Muscle of back (tissue), 3 donors: ENCODE measurements at regions not wholly inside any gene's neighbourhood (a gene's known extent, or its start where the extent isn't known, plus 50 kb on each side); places are given as distances from the start of the nearest gene placed in this dataset.
"Not testable (repeated sequence)": the region's sequence is repeated elsewhere in the genome, so short reads cannot be mapped to it uniquely, and the experiment has no call there.

Experiments
- DNase-seq, 3 donors: peaks; one replicate each; pipeline versions ENCODE4 v3.0.0 to v3.0.0-alpha.2; 2013

- DNase-seq: no peak
Observed at GRCh38 chr13:95388420-95389079, 87.3 kb upstream of the ABCC4 start.

GRCh38 chr13:95391362-95391761 is 90.1 kb upstream of the ABCC4 start:
- peak in 1 of 3 donors; percentile 50 for DNase-seq

- no peak for DNase-seq
Observed at GRCh38 chr13:95391785-95392184, 90.5 kb upstream of the ABCC4 start.

GRCh38 chr13:95392597-95392996 is 91.3 kb upstream of the ABCC4 start:
- no peak for DNase-seq

DNA sequence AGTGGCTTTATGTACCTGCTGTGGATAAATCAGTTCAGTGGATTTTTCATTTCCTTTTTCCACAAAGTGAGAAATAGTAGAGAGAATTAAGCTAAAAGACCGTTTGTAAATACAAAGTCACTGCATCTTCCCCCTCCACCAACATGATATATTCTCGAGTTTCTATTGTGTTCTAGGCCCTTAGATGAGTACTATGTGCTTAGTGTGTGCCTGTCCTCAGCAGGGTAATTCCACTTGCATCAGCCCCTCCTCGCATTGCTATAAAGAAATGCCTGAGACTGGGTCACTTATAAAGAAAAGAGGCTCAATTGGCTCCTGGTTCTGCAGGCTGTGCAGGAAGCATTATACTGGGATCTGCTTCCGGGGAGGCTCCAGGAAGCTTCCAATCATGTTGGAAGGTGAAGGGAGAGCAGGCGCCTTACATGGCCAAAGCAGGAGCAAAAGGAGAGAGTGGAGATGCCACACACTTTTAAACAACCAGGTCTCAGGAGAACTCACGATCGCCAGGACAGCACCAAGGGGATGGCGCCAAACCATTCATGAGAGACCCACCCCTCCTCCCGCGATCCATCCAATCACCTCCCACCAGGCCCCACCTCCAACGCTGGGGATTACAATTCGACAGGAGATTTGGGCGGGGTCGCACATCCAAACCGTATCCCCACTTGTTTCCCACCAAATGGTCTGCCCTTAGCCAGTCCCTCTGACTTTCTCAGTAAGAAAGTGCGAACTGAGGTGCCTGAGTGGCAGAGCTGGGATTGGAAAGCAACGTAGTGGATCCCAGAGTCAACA is 102.3 kb upstream of the ABCC4 start:
- DNase-seq: no peak

DNA sequence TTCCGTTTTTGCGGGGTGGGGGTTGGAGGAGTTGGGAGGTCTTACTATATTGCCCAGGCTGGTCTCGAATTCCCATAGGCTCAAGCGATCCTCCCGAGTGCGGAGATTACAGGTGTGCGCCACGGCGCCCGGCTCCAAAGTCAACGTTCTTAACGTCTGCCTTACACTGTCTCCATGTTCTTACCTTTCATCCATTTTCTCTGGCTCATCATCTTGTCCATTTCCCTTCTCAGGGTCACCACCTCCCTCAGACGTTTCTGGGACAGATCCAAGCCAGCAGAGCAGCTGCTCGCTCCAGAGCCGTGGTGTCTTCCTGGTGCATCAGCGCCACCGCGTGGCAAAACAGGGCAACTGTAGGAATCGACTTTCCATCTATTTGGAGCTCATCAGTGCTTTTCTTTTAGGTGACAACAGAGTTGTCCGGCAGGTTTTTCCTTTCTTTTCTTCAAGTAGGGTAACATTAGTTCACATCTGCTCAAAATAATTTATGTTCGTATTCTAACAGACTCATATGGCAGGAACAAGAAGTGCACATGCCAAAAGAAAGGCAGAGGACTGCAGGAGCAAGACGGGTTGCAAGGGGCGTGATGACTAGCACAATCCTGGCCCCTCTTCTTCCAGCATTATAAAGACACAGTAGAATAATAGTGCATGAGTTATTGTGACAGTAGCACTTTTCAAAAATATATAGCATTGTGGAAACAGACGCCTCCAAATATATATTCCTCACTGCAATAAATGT is 103.1 kb upstream of the ABCC4 start:
- peak; percentile 74 to 89 (median 84) for DNase-seq

DNA sequence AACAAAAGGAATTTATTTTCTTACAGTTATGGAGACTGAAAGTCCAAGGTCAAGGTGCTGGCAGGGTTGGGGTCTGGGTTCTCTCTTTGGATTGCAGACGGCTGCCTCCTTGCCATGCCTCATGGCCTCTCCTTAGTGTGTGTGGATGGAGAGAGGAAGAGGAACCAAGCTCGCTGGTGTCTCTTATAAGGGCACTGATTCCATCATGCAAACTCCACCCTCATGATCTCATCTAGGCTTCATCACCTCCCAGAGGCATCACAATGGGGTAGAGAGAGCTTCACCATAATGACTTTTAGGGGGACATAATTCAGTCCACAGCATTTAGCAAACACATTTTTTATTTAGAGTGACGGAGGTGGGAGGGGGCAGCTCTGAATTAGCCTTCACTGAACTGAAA is 104.9 kb upstream of the ABCC4 start:
- DNase-seq: no peak

GRCh38 chr13:95411428-95412040 is 110.3 kb upstream of the ABCC4 start:
- DNase-seq: no peak

DNA sequence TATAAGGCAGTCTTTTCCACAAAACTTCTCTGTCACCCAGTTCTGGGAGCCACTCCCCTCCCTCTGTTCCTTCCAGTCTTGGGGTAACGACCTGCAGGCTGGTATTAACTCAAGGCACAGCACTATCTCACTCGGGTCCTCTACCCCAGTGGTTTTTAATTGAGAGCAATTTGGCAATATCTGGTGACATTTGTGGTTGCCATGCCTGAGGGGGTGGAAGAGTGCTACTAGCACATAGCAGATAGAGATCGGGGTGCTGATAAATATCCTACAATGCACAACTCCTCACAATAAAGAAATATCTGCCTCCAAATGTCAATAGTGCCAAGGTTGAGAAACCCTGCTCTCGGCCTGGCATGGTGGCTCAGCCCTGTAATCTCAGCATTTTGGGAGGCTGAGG is 117.7 kb upstream of the ABCC4 start:
- DNase-seq: no peak

DNA sequence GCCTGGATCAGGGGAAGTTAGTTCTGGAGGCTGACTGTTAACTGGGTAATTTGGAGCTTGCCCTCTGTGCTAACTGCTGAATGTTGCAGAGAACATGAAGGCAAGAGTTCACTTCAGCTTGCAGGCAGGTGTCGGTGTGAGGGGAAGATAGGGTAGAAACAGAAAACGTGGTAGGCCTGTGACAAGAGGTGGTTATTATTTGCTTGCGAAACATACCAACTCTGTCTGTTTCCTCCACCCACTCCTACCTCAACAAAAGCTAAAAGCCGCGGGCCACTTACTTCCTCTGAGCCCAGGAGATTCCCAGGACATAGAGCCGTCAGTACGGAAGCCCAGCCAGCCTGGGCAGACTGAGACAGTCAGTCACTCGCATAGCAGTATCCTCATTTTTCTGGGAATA is 119.2 kb upstream of the ABCC4 start:
- DNase-seq: no peak

GRCh38 chr13:95426631-95427030 is 125.4 kb upstream of the ABCC4 start:
- DNase-seq: no peak

GRCh38 chr13:95430525-95430924 is 122.0 kb upstream of the CLDN10 start:
- not testable (repeated sequence) for DNase-seq

GRCh38 chr13:95432141-95432540 is 120.4 kb upstream of the CLDN10 start:
- DNase-seq: no peak

GRCh38 chr13:95433537-95433936 is 119.0 kb upstream of the CLDN10 start:
- DNase-seq: no peak

DNA sequence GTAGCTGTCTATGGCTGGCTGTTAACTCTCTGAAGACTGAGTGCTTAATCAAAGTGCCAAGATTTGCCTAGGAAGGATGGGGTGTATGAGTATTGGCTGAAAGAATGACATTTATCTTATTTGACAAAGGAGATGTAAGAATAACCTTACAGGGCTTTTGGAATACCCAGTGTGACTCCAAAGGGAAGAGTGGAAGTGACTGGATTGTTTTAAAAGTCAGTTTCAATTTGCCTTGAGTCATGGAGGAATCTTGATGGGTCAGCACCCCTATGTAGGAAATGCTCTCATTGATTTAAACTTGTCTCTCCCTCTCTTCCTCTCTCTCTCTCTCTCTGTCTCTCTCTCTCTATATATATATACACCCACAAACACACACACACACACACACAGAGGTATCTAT is 118.4 kb upstream of the CLDN10 start:
- DNase-seq: no peak

GRCh38 chr13:95437561-95437960 is 115.0 kb upstream of the CLDN10 start:
- DNase-seq: no peak

DNA sequence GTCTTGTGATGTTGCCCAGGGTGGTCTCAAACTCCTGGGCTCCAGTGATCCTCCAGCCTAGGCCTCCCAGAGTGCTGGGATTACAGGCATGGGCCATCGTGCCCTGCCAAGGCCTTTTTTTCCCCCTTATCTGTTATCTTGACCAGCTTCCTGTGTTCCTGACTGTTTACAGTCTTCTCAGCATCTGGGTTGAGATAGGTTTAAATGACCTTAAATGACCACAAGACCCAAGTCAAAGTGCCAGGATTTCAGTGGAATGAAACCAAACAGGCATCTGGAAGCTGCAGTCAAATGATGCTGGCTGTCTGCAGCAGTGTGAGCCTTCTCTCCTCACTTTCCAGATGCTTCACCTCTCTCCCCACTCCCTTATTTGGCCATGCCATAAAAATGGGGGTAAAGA is 114.2 kb upstream of the CLDN10 start:
- DNase-seq: no peak

GRCh38 chr13:95440441-95441088 is 112.0 kb upstream of the CLDN10 start:
- no peak for DNase-seq

GRCh38 chr13:95441326-95441725 is 111.2 kb upstream of the CLDN10 start:
- DNase-seq: no peak

- no peak for DNase-seq
Observed at GRCh38 chr13:95444006-95444730, 108.4 kb upstream of the CLDN10 start.

DNA sequence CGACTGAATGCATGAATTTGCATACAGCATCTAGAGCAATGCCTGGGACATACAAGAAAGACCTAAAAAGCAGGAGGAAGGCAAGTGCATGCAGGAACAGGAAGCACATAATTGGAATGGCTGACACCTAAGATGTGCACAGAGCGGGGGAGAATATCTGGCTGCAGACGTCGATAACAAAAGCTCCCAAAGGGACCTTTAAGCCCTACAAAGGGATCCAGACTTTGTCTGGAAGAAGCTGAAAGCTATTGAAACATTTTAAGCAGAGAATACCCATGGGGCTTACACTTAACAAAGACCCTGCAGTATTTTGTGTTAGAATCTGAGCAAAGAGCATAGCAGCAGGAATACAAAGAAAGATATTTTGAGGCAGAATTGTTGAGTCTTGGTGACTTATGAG is 107.4 kb upstream of the CLDN10 start:
- DNase-seq: no peak
